ENCODE measurements at regions not wholly inside any gene's neighbourhood (a gene's known extent, or its start where the extent isn't known, plus 50 kb on each side); places are given as distances from the start of the nearest gene placed in this dataset.
"Not testable (repeated sequence)": the region's sequence is repeated elsewhere in the genome, so short reads cannot be mapped to it uniquely, and the experiment has no call there.

DNA sequence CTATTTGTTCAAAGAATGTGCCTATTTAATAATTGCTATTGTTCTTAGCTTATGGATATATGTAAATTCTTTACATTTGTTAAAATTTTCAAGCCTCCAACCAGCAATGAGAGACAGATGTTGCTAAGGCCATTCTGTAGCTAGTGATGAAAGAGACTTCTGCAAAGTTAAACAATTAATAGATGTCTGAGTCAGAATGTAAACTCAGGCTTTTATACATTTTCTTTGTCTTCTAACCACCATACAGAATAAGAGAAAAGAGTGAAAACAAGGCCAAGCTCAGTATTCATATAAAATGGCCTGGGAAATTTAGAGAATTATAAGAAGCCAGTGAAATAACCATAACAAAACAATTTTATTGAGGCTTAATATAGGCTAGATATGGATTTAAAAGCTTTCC, 1102.3 kb upstream of the SEL1L start:
- DNase-seq: no peak

- DNase-seq: no peak
Observed at GRCh38 chr14:82636426-82636825, 1102.8 kb upstream of the SEL1L start.

- no peak for DNase-seq
Observed at GRCh38 chr14:82641050-82641540, 1107.4 kb upstream of the SEL1L start.

DNA sequence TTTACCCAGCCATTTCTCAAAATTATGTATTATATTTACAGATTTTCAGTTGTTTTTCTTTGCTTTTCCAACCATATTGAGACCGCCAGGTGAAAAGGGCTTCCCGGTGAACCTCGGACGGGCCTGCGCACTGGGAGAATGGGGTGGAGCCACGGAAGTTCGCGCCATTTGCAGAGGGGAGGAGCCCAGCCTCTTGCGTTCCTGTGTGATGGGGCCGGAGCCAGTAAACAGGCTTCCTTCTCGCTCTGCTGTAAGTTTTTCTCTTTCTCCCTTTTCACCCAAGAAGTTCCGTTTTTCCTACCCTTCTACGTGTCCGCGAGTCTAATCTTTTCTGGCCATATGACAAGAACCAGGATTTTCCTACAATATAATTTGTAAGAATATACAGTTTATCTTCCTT, 1108.8 kb upstream of the SEL1L start:
- no peak for DNase-seq

DNA sequence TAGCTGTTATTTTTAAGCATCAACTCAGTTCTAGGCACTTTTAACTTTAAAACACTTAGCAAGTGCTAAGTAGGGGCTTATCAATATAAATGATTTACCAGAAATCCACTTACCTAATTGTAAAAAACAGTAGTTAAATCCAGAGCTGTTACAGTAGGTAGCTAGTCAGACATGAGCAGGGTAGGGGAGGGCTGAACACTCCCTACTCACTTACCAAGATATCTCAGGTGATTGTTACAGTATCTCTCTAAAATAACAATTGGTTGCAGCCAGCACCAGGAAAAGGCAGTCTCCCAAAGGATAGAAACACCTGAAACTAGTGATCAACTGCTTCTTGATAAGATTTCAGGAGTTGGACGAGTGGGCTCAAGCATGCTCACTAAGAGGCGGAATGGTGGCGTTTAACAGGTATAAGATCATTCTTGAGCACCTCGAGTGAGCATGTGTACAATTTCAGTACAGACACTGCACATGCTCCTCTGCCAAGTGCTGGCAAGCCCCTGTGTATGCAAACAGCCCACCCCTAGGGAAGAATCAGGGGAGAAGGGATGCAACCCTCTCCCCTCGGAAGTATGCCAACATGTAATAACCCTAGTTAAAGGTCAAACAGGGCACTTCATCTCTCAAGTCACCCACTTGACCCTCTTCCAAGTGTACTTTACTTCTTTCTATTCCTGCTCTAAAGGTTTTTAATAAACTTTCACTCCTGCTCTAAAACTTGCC, 1113.6 kb upstream of the SEL1L start:
- no peak for DNase-seq

DNA sequence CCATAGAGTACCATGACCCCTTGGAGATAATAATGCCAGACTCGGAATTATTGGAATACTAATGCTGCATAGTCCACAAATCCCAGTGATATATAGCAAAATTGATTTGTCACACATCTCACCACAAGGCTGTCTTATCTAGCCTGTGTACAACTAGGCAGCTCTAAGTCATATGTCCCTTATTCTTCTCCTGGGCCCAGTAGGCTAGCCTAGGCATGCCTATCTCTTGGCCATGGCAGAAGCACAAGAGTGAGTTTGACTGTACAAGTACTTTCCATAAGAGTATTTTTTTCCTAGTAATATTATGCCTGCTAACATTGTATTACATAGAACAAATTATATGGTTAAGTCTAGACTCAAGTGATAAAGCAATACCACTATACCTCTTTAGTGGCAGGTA, 1122.1 kb upstream of the SEL1L start:
- DNase-seq: no peak

- no peak for DNase-seq
Observed at GRCh38 chr14:82657186-82657675, 1123.6 kb upstream of the SEL1L start.

GRCh38 chr14:82661258-82661657, 1127.6 kb upstream of the SEL1L start:
- no peak for DNase-seq

GRCh38 chr14:82667006-82667405, 1133.4 kb upstream of the SEL1L start:
- DNase-seq: no peak

GRCh38 chr14:82667501-82667900, 1133.8 kb upstream of the SEL1L start:
- no peak for DNase-seq

GRCh38 chr14:82676403-82676802, 1142.8 kb upstream of the SEL1L start:
- DNase-seq: no peak

DNA sequence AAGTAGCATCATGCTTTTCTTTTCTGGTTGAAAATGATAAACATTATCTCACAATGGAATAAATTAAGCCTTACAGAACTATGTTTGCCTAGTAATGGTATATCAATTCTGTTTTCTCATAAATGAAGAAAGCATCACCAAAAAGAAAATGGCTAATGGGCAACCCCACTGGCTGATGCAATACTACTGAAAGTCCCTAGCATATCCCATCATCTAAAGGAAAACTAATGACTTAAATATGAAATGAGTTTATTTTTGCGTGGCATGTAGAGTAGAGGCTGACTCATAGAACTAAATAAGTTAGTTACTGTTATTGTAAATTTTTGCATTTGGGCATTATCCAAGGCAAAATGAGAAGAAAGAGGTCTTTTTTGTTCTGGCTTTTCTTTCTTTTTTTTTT, 1156.3 kb upstream of the SEL1L start:
- no peak for DNase-seq

- not testable (repeated sequence) for DNase-seq
Observed at GRCh38 chr14:82691191-82691590, 1157.5 kb upstream of the SEL1L start.

DNA sequence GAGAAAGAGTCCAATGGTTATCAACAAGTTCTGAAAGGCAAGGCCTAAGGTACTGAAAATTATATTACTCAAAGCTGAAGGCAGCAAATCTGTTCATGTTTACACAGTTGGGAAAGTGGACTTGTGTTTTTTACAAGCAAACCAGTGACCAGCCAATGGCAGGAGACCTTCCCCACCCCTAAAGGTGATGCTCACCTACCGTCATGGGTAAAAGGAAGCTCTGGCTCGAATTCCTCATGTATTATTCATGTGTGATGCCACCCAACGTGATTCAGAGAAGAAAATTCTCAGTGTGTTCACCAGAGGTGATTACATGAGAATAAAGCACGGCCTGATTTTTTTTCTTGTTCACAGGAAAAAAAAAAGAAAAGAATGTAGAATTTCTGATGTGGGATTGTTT, 1161.2 kb upstream of the SEL1L start:
- no peak for DNase-seq

- no peak for DNase-seq
Observed at GRCh38 chr14:82704218-82704617, 1170.6 kb upstream of the SEL1L start.

GRCh38 chr14:82710267-82710841, 1176.7 kb upstream of the SEL1L start:
- DNase-seq: peak; percentile 12 to 36

DNA sequence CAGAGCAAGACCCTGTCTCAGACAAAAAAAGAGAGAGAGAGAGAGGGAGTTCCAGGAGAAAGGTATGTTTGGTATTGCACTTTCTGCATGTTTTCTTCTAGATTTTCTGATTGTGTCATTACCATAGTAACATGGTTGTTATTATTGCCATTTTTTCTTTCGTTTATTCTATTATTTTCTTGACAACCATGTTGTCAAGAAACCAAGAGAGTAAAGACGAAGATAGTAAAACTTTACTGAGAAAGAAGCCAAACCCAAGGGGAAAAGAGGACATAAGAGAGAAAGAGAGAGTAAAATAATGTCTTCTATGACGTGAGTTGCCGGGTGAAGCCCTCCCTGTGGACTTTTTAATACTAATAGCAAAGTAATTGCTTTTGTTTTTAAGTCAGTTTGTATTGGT, 1186.0 kb upstream of the SEL1L start:
- no peak for DNase-seq

DNA sequence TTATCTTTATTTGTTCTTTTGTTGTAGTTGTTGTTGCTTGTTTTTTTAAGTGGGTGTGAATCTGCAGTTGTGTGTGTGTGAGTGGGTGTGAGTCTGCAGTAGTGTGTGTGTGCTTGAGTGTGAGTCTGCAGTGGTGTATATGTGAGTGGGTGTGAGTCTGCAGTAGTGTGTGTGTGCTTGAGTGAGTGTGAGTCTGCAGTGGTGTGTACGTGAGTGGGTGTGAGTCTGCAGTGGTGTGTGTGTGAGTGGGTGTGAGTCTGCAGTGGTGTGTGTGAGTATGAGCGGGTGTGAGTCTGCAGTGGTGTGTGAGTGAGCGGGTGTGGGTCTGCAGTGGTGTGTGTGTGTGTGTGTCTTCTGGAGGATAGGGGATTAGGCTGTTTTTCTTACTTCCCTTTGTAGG, 1186.8 kb upstream of the SEL1L start:
- no peak for DNase-seq

GRCh38 chr14:82720946-82721345, 1187.3 kb upstream of the SEL1L start:
- no peak for DNase-seq

DNA sequence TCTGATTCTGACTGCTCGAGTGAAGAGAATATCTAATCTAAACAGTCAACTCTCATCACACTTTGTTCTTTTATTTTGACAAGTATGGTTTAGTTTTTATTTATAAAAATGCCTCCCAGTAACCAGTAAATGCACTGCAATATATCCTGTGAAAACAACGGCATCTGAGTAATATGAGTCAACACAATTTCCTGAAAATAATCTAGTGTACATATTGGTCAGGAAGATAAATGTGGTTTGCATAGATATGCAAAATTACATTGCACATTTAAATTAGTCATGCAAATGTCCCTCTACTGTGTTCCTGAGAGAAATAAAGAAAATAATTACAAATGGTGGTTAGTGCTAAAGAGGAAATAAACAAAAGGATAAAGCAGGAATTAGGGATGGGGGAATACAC, 1190.7 kb upstream of the SEL1L start:
- no peak for DNase-seq

- no peak for DNase-seq
Observed at GRCh38 chr14:82725213-82725612, 1191.6 kb upstream of the SEL1L start.

DNA sequence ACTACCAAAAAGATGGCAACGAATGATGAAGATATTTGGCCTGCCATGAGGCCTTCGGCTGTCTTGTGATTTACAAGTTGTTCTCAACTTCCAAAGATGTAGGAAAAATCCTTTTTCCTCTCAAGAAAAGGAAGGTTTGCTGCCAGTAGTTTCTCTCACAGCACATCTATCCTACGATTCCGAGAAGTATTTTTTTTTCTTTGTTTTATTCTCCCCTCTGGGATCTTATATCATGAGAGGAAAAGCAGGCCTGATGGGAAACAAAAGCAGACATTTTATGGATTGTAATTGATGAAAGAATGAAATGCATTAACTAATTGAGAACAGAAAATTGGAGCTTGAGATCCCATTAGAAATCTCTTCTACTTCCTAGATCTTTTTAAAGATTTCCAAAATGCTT, 1197.9 kb upstream of the SEL1L start:
- no peak for DNase-seq

DNA sequence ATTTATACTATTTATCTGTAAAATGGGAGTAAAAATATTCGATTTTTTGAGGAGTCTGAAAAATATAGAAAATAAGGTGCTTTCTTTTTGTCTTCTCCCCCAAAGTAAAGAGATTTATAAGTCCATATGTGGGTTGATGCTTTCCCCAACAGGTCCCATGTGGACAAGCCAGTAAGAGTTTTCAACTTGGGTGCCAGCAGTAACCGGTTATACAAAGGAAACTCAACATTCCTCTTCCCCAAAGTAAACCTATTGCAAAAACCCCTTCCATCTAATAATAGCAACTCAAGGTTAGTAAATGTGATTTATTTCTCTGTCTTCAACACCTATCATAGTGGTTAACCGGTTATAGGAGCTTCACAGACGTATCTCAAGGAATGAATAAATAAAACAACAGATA, 1206.9 kb upstream of the SEL1L start:
- no peak for DNase-seq

- DNase-seq: no peak
Observed at GRCh38 chr14:82755476-82755875, 1221.8 kb upstream of the SEL1L start.

DNA sequence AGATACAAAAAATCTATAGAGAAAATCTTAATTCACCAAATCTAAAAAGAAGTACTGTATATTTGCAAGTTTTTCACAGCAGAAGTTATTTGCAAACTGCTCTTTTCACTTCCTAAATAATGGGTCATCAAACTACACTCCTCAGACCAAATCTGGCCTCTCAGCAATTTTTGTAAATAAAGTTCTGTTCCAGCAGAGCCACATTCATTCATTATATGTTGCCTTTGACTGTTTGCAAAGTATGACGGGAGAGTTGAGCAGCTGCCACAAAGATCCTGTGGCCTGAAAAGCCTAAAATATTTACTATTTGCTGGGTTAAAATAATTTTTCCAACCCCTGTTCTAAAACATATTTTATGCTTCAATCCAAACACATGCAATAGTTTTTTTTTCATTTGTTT, 1222.3 kb upstream of the SEL1L start:
- no peak for DNase-seq

All from inflammatory macrophage (primary cell).